ENCODE measurements at regions not wholly inside any gene's neighbourhood (a gene's known extent, or its start where the extent isn't known, plus 50 kb on each side); places are given as distances from the start of the nearest gene placed in this dataset.

GRCh38 chr19:28862238-28862637 lies 350.7 kb downstream of the UQCRFS1 start (continued):
- TF ChIP-seq ZNF280D (tag by site-specific recombination; IDR thresholded peaks at IDR 0.05) (no peak), ZNF140 (tag by site-specific recombination; IDR thresholded peaks at IDR 0.05) (no peak), ZNF585B (tag by site-specific recombination; IDR thresholded peaks at IDR 0.05) (no peak), PRDM6 (tag by site-specific recombination; IDR thresholded peaks at IDR 0.05) (peak; percentile 54), ZNF248 (tag by site-specific recombination; IDR thresholded peaks at IDR 0.05) (no peak), ZNF677 (tag by site-specific recombination; IDR thresholded peaks at IDR 0.05) (no peak), REPIN1 (tag by site-specific recombination; IDR thresholded peaks at IDR 0.05; ENCODE audit: low read depth) (no peak), ZNF596 (tag by site-specific recombination; IDR thresholded peaks at IDR 0.05) (no peak), ZNF112 (tag by site-specific recombination; IDR thresholded peaks at IDR 0.05) (no peak), ZNF239 (tag by site-specific recombination; IDR thresholded peaks at IDR 0.05) (no peak), FEZF1 (tag by site-specific recombination; IDR thresholded peaks at IDR 0.05) (no peak), ZNF571 (tag by site-specific recombination; IDR thresholded peaks at IDR 0.05) (no peak), ATF2 (tag by site-specific recombination; IDR thresholded peaks at IDR 0.05; ENCODE audit: low read depth) (peak; percentile 20; the same call in 1 of the 2 replicates), SP7 (tag by site-specific recombination; IDR thresholded peaks at IDR 0.05) (no peak), ZNF148 (tag by site-specific recombination; IDR thresholded peaks at IDR 0.05; ENCODE audit: borderline replicate concordance) (no peak), ZNF391 (tag by site-specific recombination; IDR thresholded peaks at IDR 0.05; ENCODE audit: borderline replicate concordance, low read depth) (no peak), ZBTB49 (tag by site-specific recombination; IDR thresholded peaks at IDR 0.05; ENCODE audit: low read depth) (no peak), ZNF354C (tag by site-specific recombination; IDR thresholded peaks at IDR 0.05; ENCODE audit: borderline replicate concordance, low read depth) (no peak), ZSCAN4 (tag by site-specific recombination; IDR thresholded peaks at IDR 0.05) (no peak), ZNF768 (tag by site-specific recombination; IDR thresholded peaks at IDR 0.05) (no peak), ZNF518A (tag by site-specific recombination; conservative IDR thresholded peaks at IDR 0.05; ENCODE audit: low read depth) (no peak), ZNF610 (tag by site-specific recombination; IDR thresholded peaks at IDR 0.05; ENCODE audit: borderline replicate concordance) (no peak), ZBTB1 (tag by site-specific recombination; IDR thresholded peaks at IDR 0.05) (no peak)
